ENCODE measurements at regions not wholly inside any gene's neighbourhood (a gene's known extent, or its start where the extent isn't known, plus 50 kb on each side); places are given as distances from the start of the nearest gene placed in this dataset.

DNA sequence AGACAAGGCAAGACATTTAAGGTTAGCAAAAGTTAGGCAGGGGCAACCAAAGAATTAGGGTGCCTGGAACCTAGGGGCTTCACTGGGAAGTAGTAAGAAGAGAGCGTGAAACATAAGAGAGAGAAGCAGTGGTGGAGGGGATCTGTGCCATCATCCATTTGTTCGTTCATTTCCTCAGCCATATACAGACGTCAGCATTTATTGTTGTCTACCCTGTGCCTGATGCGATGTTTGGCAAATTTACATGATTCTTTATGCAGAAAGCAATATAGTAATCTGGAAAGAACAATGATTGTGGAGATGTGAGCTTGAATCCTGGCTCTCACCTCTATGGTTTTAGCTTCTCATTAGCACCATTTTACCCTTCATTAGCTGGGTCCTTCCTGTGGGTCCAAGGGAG lies 477.5 kb upstream of the MPDZ start:
- Histone ChIP-seq H3K9me3 (ENCODE audit: control insufficient read depth in 2 of 2, insufficient read depth in 1 of 2, low read depth in 1 of 2, low read length in 1 of 2) (no peaks in the 10 kb centered on the region), H3K4me1 (ENCODE audit: control insufficient read depth in 3 of 3, insufficient read depth in 2 of 3, low read depth in 1 of 3, low read length in 2 of 3) (no peaks in the 10 kb centered on the region), H3K36me3 (ENCODE audit: control insufficient read depth in 3 of 3, insufficient read depth in 2 of 3, low read depth in 1 of 3, low read length in 3 of 3) (no peaks in the 10 kb centered on the region), H3K27ac (ENCODE audit: low read depth in 1 of 3, low read length in 2 of 3) (no peak overlapping the region), H3K27me3 (ENCODE audit: control insufficient read depth in 3 of 3, insufficient read depth in 3 of 3, low read length in 3 of 3) (no peaks in the 10 kb centered on the region), H3K4me3 (ENCODE audit: low read depth in 1 of 3, low read length in 3 of 3) (no peak overlapping the region)
- FAIRE-seq (no peak), DNase-seq (no peak)
- WGBS, 3 donors: 82 to 94% (median 87%) methylated on average over 4 of the region's 4 CpGs

DNA sequence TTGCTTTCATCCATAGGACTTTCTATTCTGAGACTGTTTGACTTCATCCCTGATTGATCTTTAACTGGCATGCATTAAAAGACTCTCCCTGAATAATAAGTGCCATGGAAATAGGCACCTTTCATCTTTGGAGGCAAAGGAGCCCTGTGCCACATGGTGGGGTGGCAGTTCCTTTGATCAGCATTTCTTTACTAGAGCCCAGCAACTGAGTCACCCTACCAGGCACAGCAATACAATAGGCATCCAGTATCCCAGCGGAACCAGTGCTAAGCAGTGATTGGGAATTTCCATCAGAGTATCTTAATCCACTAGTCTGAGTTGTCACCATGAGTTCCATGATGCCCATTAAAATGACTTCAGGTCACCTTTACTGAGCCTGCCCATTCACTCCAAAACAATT lies 476.1 kb upstream of the MPDZ start:
- Histone ChIP-seq H3K27ac (ENCODE audit: low read depth in 1 of 3, low read length in 2 of 3) (no peak overlapping the region), H3K4me1 (ENCODE audit: control insufficient read depth in 3 of 3, insufficient read depth in 2 of 3, low read depth in 1 of 3, low read length in 2 of 3) (no peaks in the 10 kb centered on the region), H3K27me3 (ENCODE audit: control insufficient read depth in 3 of 3, insufficient read depth in 3 of 3, low read length in 3 of 3) (no peaks in the 10 kb centered on the region), H3K9me3 (ENCODE audit: control insufficient read depth in 2 of 2, insufficient read depth in 1 of 2, low read depth in 1 of 2, low read length in 1 of 2) (no peaks in the 10 kb centered on the region), H3K36me3 (ENCODE audit: control insufficient read depth in 3 of 3, insufficient read depth in 2 of 3, low read depth in 1 of 3, low read length in 3 of 3) (no peaks in the 10 kb centered on the region), H3K4me3 (ENCODE audit: low read depth in 1 of 3, low read length in 3 of 3) (no peak overlapping the region)
- DNase-seq (no peak), FAIRE-seq (no peak)
- 93 to 96% (median 95%) methylated on average over 1 of the region's 1 CpG for WGBS, 3 donors

DNA sequence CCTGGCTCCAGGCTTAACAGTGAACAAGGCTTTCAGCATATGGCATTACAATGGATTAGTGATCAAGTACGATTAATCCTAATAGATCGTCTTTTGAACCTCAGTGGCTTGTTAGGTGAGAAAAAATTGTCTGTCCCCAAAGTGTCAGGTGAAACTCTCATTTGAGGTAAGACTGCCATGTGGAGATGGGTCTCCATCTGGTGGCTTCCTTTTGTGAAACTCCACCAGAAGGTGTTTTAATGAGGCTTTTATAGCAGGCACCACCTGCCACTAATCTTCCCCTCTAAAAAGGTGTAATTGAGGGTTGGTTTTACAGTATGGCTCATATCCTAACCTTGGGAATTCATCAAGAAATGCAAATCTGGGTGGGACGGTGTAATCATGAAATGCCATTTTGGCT lies 471.1 kb upstream of the MPDZ start:
- 88 to 92% (median 90%) methylated on average over 3 of the region's 3 CpGs for WGBS, 3 donors
- H3K4me3 ChIP-seq (ENCODE audit: low read depth in 1 of 3, low read length in 3 of 3): no peak overlapping the region
- no peak overlapping the region for H3K27ac ChIP-seq (ENCODE audit: low read depth in 1 of 3, low read length in 2 of 3)
- H3K27me3 ChIP-seq (ENCODE audit: control insufficient read depth in 3 of 3, insufficient read depth in 3 of 3, low read length in 3 of 3): no peaks in the 10 kb centered on the region
- H3K9me3 ChIP-seq (ENCODE audit: control insufficient read depth in 2 of 2, insufficient read depth in 1 of 2, low read depth in 1 of 2, low read length in 1 of 2): no peaks in the 10 kb centered on the region
- H3K36me3 ChIP-seq (ENCODE audit: control insufficient read depth in 3 of 3, insufficient read depth in 2 of 3, low read depth in 1 of 3, low read length in 3 of 3): no peaks in the 10 kb centered on the region
- FAIRE-seq: no peak
- no peak for DNase-seq
- H3K4me1 ChIP-seq (ENCODE audit: control insufficient read depth in 3 of 3, insufficient read depth in 2 of 3, low read depth in 1 of 3, low read length in 2 of 3): no peaks in the 10 kb centered on the region

DNA sequence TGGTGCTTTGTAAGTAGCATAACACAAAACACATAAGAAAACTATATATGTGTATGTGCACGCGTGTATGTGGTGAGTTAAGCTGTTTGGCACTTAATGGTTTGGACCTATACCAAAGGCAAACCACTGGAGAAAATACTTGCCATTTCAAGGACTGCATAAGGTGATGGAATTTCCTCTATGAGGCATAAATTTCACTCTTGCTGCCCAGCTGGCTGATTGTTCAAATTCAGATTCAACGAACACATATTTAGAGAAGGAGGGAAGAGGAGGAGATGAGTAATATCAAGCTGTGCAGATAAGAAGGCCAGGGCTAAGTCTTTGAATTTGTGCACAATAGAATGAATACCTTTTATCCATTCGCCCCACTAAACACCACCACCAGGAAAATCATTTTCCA lies 470.6 kb upstream of the MPDZ start:
- no peaks in the 10 kb centered on the region for H3K4me1 ChIP-seq (ENCODE audit: control insufficient read depth in 3 of 3, insufficient read depth in 2 of 3, low read depth in 1 of 3, low read length in 2 of 3)
- no peak for FAIRE-seq
- no peaks in the 10 kb centered on the region for H3K36me3 ChIP-seq (ENCODE audit: control insufficient read depth in 3 of 3, insufficient read depth in 2 of 3, low read depth in 1 of 3, low read length in 3 of 3)
- 88 to 92% (median 90%) methylated on average over 4 of the region's 4 CpGs for whole genome bisulfite sequencing, 3 donors
- no peaks in the 10 kb centered on the region for H3K9me3 ChIP-seq (ENCODE audit: control insufficient read depth in 2 of 2, insufficient read depth in 1 of 2, low read depth in 1 of 2, low read length in 1 of 2)
- H3K27me3 ChIP-seq (ENCODE audit: control insufficient read depth in 3 of 3, insufficient read depth in 3 of 3, low read length in 3 of 3): no peaks in the 10 kb centered on the region
- H3K4me3 ChIP-seq (ENCODE audit: low read depth in 1 of 3, low read length in 3 of 3): no peak overlapping the region
- no peak for DNase-seq
- no peak overlapping the region for H3K27ac ChIP-seq (ENCODE audit: low read depth in 1 of 3, low read length in 2 of 3)

DNA sequence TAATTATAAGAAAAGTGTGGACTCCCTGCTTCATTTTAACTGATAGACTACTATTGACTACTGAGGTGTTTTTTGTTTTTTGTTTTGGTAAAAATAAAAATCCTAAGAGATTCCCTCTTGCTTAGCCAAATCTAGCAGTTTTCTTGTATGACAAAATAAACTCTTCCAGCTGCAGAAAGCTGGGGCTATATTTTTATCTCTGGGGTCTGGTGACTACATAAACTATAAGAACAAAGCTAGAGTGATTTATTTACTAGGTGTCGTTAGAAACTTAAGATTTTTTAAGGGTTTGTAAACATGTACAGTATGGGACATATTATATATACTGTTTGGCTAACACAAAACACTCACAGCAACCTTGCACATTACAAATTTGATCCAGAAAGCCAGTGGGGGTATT lies 467.4 kb upstream of the MPDZ start:
- no peak overlapping the region for H3K4me3 ChIP-seq (ENCODE audit: low read depth in 1 of 3, low read length in 3 of 3)
- H3K27me3 ChIP-seq (ENCODE audit: control insufficient read depth in 3 of 3, insufficient read depth in 3 of 3, low read length in 3 of 3): no peaks in the 10 kb centered on the region
- WGBS, 3 donors: 57 to 76% (median 60%) methylated on average over 1 of the region's 1 CpG
- H3K4me1 ChIP-seq (ENCODE audit: control insufficient read depth in 3 of 3, insufficient read depth in 2 of 3, low read depth in 1 of 3, low read length in 2 of 3): no peaks in the 10 kb centered on the region
- H3K27ac ChIP-seq (ENCODE audit: low read depth in 1 of 3, low read length in 2 of 3): no peak overlapping the region
- H3K9me3 ChIP-seq (ENCODE audit: control insufficient read depth in 2 of 2, insufficient read depth in 1 of 2, low read depth in 1 of 2, low read length in 1 of 2): no peaks in the 10 kb centered on the region
- no peak for FAIRE-seq
- H3K36me3 ChIP-seq (ENCODE audit: control insufficient read depth in 3 of 3, insufficient read depth in 2 of 3, low read depth in 1 of 3, low read length in 3 of 3): no peaks in the 10 kb centered on the region
- DNase-seq: no peak

DNA sequence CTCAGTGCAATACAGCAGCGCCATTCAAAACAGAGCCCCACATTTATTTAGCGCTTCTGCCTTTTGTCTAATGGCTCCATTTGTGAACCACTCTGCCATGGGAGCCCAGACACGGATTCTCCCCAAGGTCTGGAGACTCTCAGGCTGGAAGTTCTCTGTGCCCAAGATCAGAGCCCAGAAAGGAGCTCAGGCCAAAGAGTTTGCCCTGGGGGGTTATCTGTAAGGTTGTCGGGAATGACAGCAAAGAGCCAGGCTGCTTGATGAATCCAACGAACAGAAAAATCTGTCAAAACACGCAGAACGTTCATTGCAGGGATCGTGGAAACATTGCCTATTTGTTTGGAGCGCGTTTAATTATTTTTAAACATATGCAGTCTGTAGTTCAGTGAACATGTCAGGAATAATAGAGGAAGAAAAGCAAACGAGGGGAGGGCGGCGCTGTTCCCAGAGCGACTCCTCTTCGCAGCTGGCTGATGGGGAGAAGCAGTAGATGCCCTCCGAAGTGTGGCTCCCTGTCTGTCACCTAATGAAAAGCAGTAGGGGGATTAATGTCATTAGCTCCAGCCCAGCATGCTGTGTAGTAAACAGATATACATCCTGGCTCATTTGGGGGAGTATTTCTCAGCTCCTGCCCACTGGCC lies 464.9 kb upstream of the MPDZ start:
- DNase-seq: no peak
- Histone ChIP-seq H3K36me3 (ENCODE audit: control insufficient read depth in 3 of 3, insufficient read depth in 2 of 3, low read depth in 1 of 3, low read length in 3 of 3) (no peaks in the 10 kb centered on the region), H3K4me1 (ENCODE audit: control insufficient read depth in 3 of 3, insufficient read depth in 2 of 3, low read depth in 1 of 3, low read length in 2 of 3) (no peaks in the 10 kb centered on the region), H3K27me3 (ENCODE audit: control insufficient read depth in 3 of 3, insufficient read depth in 3 of 3, low read length in 3 of 3) (no peaks in the 10 kb centered on the region), H3K4me3 (ENCODE audit: low read depth in 1 of 3, low read length in 3 of 3) (no peak overlapping the region), H3K9me3 (ENCODE audit: control insufficient read depth in 2 of 2, insufficient read depth in 1 of 2, low read depth in 1 of 2, low read length in 1 of 2) (no peaks in the 10 kb centered on the region), H3K27ac (ENCODE audit: low read depth in 1 of 3, low read length in 2 of 3) (no peak overlapping the region)
- no peak for FAIRE-seq
- 79 to 80% (median 80%) methylated on average over 16 of the region's 16 CpGs for WGBS, 3 donors

DNA sequence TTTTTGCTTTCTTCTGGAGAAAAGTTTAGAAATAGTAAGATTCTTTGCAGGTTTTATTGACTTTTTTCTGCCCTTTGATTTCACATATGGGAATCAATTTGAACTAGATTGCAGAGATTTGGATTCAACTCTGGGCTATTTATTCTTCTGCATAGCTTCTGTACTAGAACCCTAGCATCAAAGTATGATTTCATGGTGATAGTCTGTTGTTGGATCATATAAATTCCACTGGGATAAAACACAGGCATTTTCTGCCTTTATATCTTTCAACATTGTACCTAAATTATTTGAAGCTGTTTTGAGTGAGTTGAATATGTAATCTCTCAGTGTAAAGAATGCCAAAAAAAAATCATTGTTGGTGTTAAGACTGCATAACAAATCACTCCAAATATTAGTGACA lies 458.4 kb upstream of the MPDZ start:
- no peaks in the 10 kb centered on the region for H3K36me3 ChIP-seq (ENCODE audit: control insufficient read depth in 3 of 3, insufficient read depth in 2 of 3, low read depth in 1 of 3, low read length in 3 of 3)
- no peak for FAIRE-seq
- no peaks in the 10 kb centered on the region for H3K27me3 ChIP-seq (ENCODE audit: control insufficient read depth in 3 of 3, insufficient read depth in 3 of 3, low read length in 3 of 3)
- no peaks in the 10 kb centered on the region for H3K9me3 ChIP-seq (ENCODE audit: control insufficient read depth in 2 of 2, insufficient read depth in 1 of 2, low read depth in 1 of 2, low read length in 1 of 2)
- DNase-seq: no peak
- no peak overlapping the region for H3K4me3 ChIP-seq (ENCODE audit: low read depth in 1 of 3, low read length in 3 of 3)
- H3K27ac ChIP-seq (ENCODE audit: low read depth in 1 of 3, low read length in 2 of 3): no peak overlapping the region
- no peaks in the 10 kb centered on the region for H3K4me1 ChIP-seq (ENCODE audit: control insufficient read depth in 3 of 3, insufficient read depth in 2 of 3, low read depth in 1 of 3, low read length in 2 of 3)

DNA sequence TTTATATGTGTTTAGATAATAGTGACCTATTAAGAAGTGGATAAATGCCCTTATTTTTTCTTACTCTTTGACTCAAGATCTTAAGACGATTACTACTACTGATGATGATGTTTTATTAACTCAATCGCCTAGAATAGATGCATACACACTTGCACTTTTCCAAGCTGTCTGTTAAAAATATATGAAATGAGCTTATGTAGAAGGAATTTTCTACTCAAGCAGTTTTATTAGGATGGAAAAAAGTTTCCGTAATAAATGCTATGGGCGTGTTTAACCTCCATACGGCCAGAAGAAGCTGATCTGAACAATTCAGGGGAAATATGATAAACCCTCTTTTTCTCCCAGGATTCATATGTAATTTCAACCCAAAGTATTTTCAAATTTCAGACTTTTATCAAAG lies 455.7 kb upstream of the MPDZ start:
- DNase-seq (no peak), FAIRE-seq (no peak)
- H3K4me1 ChIP-seq (ENCODE audit: control insufficient read depth in 3 of 3, insufficient read depth in 2 of 3, low read depth in 1 of 3, low read length in 2 of 3): no peaks in the 10 kb centered on the region
- no peaks in the 10 kb centered on the region for H3K36me3 ChIP-seq (ENCODE audit: control insufficient read depth in 3 of 3, insufficient read depth in 2 of 3, low read depth in 1 of 3, low read length in 3 of 3)
- no peak overlapping the region for H3K27ac ChIP-seq (ENCODE audit: low read depth in 1 of 3, low read length in 2 of 3)
- H3K27me3 ChIP-seq (ENCODE audit: control insufficient read depth in 3 of 3, insufficient read depth in 3 of 3, low read length in 3 of 3): no peaks in the 10 kb centered on the region
- 69 to 78% (median 72%) methylated on average over 5 of the region's 5 CpGs for WGBS, 3 donors
- H3K9me3 ChIP-seq (ENCODE audit: control insufficient read depth in 2 of 2, insufficient read depth in 1 of 2, low read depth in 1 of 2, low read length in 1 of 2): no peaks in the 10 kb centered on the region
- H3K4me3 ChIP-seq (ENCODE audit: low read depth in 1 of 3, low read length in 3 of 3): no peak overlapping the region

DNA sequence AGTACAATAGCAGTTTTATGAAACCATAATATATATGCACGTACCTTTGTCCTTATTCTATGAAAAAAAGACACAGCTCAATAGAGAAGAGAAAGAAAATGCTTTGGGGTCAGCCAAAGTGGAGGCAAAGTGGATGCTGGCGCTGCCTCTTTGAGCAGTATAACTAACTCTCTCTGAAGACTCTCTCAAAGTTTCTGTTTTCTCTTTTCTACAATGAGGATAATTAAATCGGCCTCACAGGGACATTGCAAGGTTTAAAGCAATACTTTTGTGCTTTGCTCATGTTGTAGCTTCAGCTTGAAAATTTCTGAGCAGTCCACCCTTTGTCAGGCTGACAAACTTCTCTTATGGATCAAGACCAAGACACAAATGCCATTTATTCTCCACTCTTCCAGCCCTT lies 455.1 kb upstream of the MPDZ start:
- no peak for FAIRE-seq
- WGBS, 3 donors: 45 to 70% (median 55%) methylated on average over 3 of the region's 3 CpGs
- no peak overlapping the region for H3K27ac ChIP-seq (ENCODE audit: low read depth in 1 of 3, low read length in 2 of 3)

More for the DNA sequence above, 455.1 kb upstream of the MPDZ start:
- Histone ChIP-seq H3K36me3 (ENCODE audit: control insufficient read depth in 3 of 3, insufficient read depth in 2 of 3, low read depth in 1 of 3, low read length in 3 of 3) (no peaks in the 10 kb centered on the region), H3K4me3 (ENCODE audit: low read depth in 1 of 3, low read length in 3 of 3) (no peak overlapping the region), H3K4me1 (ENCODE audit: control insufficient read depth in 3 of 3, insufficient read depth in 2 of 3, low read depth in 1 of 3, low read length in 2 of 3) (no peaks in the 10 kb centered on the region), H3K9me3 (ENCODE audit: control insufficient read depth in 2 of 2, insufficient read depth in 1 of 2, low read depth in 1 of 2, low read length in 1 of 2) (no peaks in the 10 kb centered on the region), H3K27me3 (ENCODE audit: control insufficient read depth in 3 of 3, insufficient read depth in 3 of 3, low read length in 3 of 3) (no peaks in the 10 kb centered on the region)
- DNase-seq: no peak
